OCI-M1 (cell line): ENCODE measurements at regions not wholly inside any gene's neighbourhood (a gene's known extent, or its start where the extent isn't known, plus 50 kb on each side); places are given as distances from the start of the nearest gene placed in this dataset.
"Not testable (repeated sequence)": the region's sequence is repeated elsewhere in the genome, so short reads cannot be mapped to it uniquely, and the experiment has no call there.

Source experiments
- DNase-seq: peaks from one replicate; lab custom pipeline; 2025; lab: John Stamatoyannopoulos, UW

GRCh38 chrX:23061116-23061515 is 61.4 kb downstream of the DDX53 start:
- no peak for DNase-seq

- no peak for DNase-seq
These were observed 62.6 kb downstream of the DDX53 start for GRCh38 chrX:23062359-23062758.

- no peak for DNase-seq
These were observed 67.0 kb downstream of the DDX53 start for GRCh38 chrX:23066588-23067281.

- DNase-seq, result not testable (repeated sequence)
These were observed 75.7 kb downstream of the DDX53 start for GRCh38 chrX:23075461-23075860.

- no peak for DNase-seq
These were observed 79.6 kb downstream of the DDX53 start for GRCh38 chrX:23079347-23079746.

GRCh38 chrX:23100826-23101225 is 101.1 kb downstream of the DDX53 start:
- no peak for DNase-seq

- DNase-seq, result no peak
These were observed 103.8 kb downstream of the DDX53 start for GRCh38 chrX:23103546-23103945.

- DNase-seq, result no peak
These were observed 114.5 kb downstream of the DDX53 start for GRCh38 chrX:23114241-23114640.

GRCh38 chrX:23115651-23116050 is 115.9 kb downstream of the DDX53 start:
- no peak for DNase-seq

- no peak for DNase-seq
These were observed 118.4 kb downstream of the DDX53 start for GRCh38 chrX:23118163-23118562.

- no peak for DNase-seq
These were observed 119.2 kb downstream of the DDX53 start for GRCh38 chrX:23118890-23119527.

GRCh38 chrX:23127586-23127985 is 127.8 kb downstream of the DDX53 start:
- no peak for DNase-seq

GRCh38 chrX:23133551-23133950 is 133.8 kb downstream of the DDX53 start:
- DNase-seq, result no peak

GRCh38 chrX:23134136-23134535 is 134.4 kb downstream of the DDX53 start:
- no peak for DNase-seq

GRCh38 chrX:23136816-23137215 is 137.1 kb downstream of the DDX53 start:
- no peak for DNase-seq

GRCh38 chrX:23168291-23168690 is 166.4 kb upstream of the PTCHD1 start:
- DNase-seq, result no peak

GRCh38 chrX:23185951-23186350 is 148.7 kb upstream of the PTCHD1 start:
- no peak for DNase-seq

- no peak for DNase-seq
These were observed 146.8 kb upstream of the PTCHD1 start for GRCh38 chrX:23187819-23188218.

GRCh38 chrX:23194885-23195554 is 139.6 kb upstream of the PTCHD1 start:
- DNase-seq, result no peak

GRCh38 chrX:23195761-23196160 is 138.9 kb upstream of the PTCHD1 start:
- no peak for DNase-seq

- DNase-seq, result no peak
These were observed 132.9 kb upstream of the PTCHD1 start for GRCh38 chrX:23201706-23202105.

- no peak for DNase-seq
These were observed 132.3 kb upstream of the PTCHD1 start for GRCh38 chrX:23202326-23202725.

- no peak for DNase-seq
These were observed 111.5 kb upstream of the PTCHD1 start for GRCh38 chrX:23223169-23223568.
